ENCODE measurements at regions not wholly inside any gene's neighbourhood (a gene's known extent, or its start where the extent isn't known, plus 50 kb on each side); places are given as distances from the start of the nearest gene placed in this dataset.

GRCh38 chr18:39802648-39803229 is 2152.3 kb upstream of the PIK3C3 start:
- Mint-ChIP-seq H3K9me3 (peaks cover 8% of the 10 kb centered on the region), H3K4me1 (peaks cover 2% of the 10 kb centered on the region), H3K27ac (no peak overlapping the region), H3K36me3 (no peaks in the 10 kb centered on the region), H3K27me3 (ENCODE audit: insufficient read depth, low read depth) (peaks cover 5% of the 10 kb centered on the region), H3K4me3 (no peak overlapping the region)
- Histone ChIP-seq H3K27me3 (no peaks in the 10 kb centered on the region), H4K20me1 (ENCODE audit: low read depth) (no peaks in the 10 kb centered on the region), H3K27ac (no peak overlapping the region), H3K9ac (no peak overlapping the region), H3K9me3 (ENCODE audit: low read depth) (no peaks in the 10 kb centered on the region), H3K79me2 (ENCODE audit: low read depth) (peaks cover 18% of the 10 kb centered on the region), H3K36me3 (no peaks in the 10 kb centered on the region), H2AFZ (replicated peaks) (no peak overlapping the region), H3K4me3 (no peak overlapping the region), H3K4me1 (no peaks in the 10 kb centered on the region), H3F3A (ENCODE audit: low read depth) (peaks cover 36% of the 10 kb centered on the region), H3K4me2 (no peak overlapping the region)
- TF ChIP-seq CTCF (IDR thresholded peaks at IDR 0.05) (no peak), EZH2phosphoT487 (IDR thresholded peaks at IDR 0.05) (no peak), EZH2 (IDR thresholded peaks at IDR 0.05) (no peak)
- DNase-seq (ENCODE audit: low spot score) = no peak

- Histone ChIP-seq H3K9me3 (ENCODE audit: low read depth) (no peaks in the 10 kb centered on the region), H3K27ac (no peak overlapping the region), H3F3A (ENCODE audit: low read depth) (peaks cover 36% of the 10 kb centered on the region), H3K9ac (no peak overlapping the region), H4K20me1 (ENCODE audit: low read depth) (no peaks in the 10 kb centered on the region), H3K79me2 (ENCODE audit: low read depth) (peaks cover 24% of the 10 kb centered on the region), H3K4me2 (no peak overlapping the region), H3K27me3 (no peaks in the 10 kb centered on the region), H3K4me1 (no peaks in the 10 kb centered on the region), H2AFZ (replicated peaks) (no peak overlapping the region), H3K36me3 (no peaks in the 10 kb centered on the region), H3K4me3 (no peak overlapping the region)
- H3K27me3 Mint-ChIP-seq (ENCODE audit: insufficient read depth, low read depth) = peaks cover 5% of the 10 kb centered on the region
- no peak for TF ChIP-seq EZH2phosphoT487 (IDR thresholded peaks at IDR 0.05)
- no peak for TF ChIP-seq CTCF (IDR thresholded peaks at IDR 0.05)
- TF ChIP-seq EZH2 (IDR thresholded peaks at IDR 0.05) = no peak
- no peak overlapping the region for H3K4me3 Mint-ChIP-seq
- peaks cover 8% of the 10 kb centered on the region for H3K9me3 Mint-ChIP-seq
- H3K4me1 Mint-ChIP-seq = peaks cover 2% of the 10 kb centered on the region
- H3K27ac Mint-ChIP-seq = no peak overlapping the region
- H3K36me3 Mint-ChIP-seq = no peaks in the 10 kb centered on the region
- no peak for DNase-seq (ENCODE audit: low spot score)
Observed at GRCh38 chr18:39801848-39802247, 2153.2 kb upstream of the PIK3C3 start.

- no peaks in the 10 kb centered on the region for H3K36me3 Mint-ChIP-seq
- Histone ChIP-seq H4K20me1 (ENCODE audit: low read depth) (no peaks in the 10 kb centered on the region), H3K27me3 (no peaks in the 10 kb centered on the region), H3K79me2 (ENCODE audit: low read depth) (peaks cover 24% of the 10 kb centered on the region), H3K9me3 (ENCODE audit: low read depth) (no peaks in the 10 kb centered on the region), H3K4me1 (no peaks in the 10 kb centered on the region), H3K36me3 (no peaks in the 10 kb centered on the region), H3K4me3 (no peak overlapping the region), H3K4me2 (no peak overlapping the region), H3F3A (ENCODE audit: low read depth) (peaks cover 36% of the 10 kb centered on the region), H3K27ac (no peak overlapping the region), H3K9ac (no peak overlapping the region), H2AFZ (replicated peaks) (no peak overlapping the region)
- no peak for DNase-seq (ENCODE audit: low spot score)
- peaks cover 2% of the 10 kb centered on the region for H3K4me1 Mint-ChIP-seq
- H3K9me3 Mint-ChIP-seq = peaks cover 8% of the 10 kb centered on the region
- H3K27me3 Mint-ChIP-seq (ENCODE audit: insufficient read depth, low read depth) = peaks cover 5% of the 10 kb centered on the region
- H3K27ac Mint-ChIP-seq = no peak overlapping the region
- no peak for TF ChIP-seq EZH2 (IDR thresholded peaks at IDR 0.05)
- TF ChIP-seq CTCF (IDR thresholded peaks at IDR 0.05) = no peak
- no peak for TF ChIP-seq EZH2phosphoT487 (IDR thresholded peaks at IDR 0.05)
- H3K4me3 Mint-ChIP-seq = no peak overlapping the region
Observed at GRCh38 chr18:39801010-39801409, 2154.0 kb upstream of the PIK3C3 start.
